NOMO-1 (cell line): ENCODE measurements at regions not wholly inside any gene's neighbourhood (a gene's known extent, or its start where the extent isn't known, plus 50 kb on each side); places are given as distances from the start of the nearest gene placed in this dataset.
"Not testable (repeated sequence)": the region's sequence is repeated elsewhere in the genome, so short reads cannot be mapped to it uniquely, and the experiment has no call there.

Experiments used
- DNase-seq, 2 experiments: peaks; one replicate each; lab custom pipeline; 2025; ENCODE audit not compliant: unreplicated experiment in 2 of 2; lab: John Stamatoyannopoulos, UW

GRCh38 chr15:62867844-62868243 is 174.7 kb upstream of the TPM1 start:
- no peak for DNase-seq

GRCh38 chr15:62868507-62868906 is 174.0 kb upstream of the TPM1 start:
- DNase-seq, result no peak

GRCh38 chr15:62869116-62869515 is 173.4 kb upstream of the TPM1 start:
- DNase-seq, result no peak

GRCh38 chr15:62870216-62870615 is 172.3 kb upstream of the TPM1 start:
- no peak for DNase-seq

- not testable (repeated sequence) for DNase-seq
Observed at GRCh38 chr15:62870701-62871100, 171.8 kb upstream of the TPM1 start.

- DNase-seq, result no peak
Observed at GRCh38 chr15:62873203-62873602, 169.3 kb upstream of the TPM1 start.

- no peak for DNase-seq
Observed at GRCh38 chr15:62874064-62874463, 168.5 kb upstream of the TPM1 start.

- no peak for DNase-seq
Observed at GRCh38 chr15:62874959-62875625, 167.5 kb upstream of the TPM1 start.

- no peak for DNase-seq
Observed at GRCh38 chr15:62875626-62876021, 166.9 kb upstream of the TPM1 start.

- no peak for DNase-seq
Observed at GRCh38 chr15:62877276-62877857, 165.2 kb upstream of the TPM1 start.

- no peak for DNase-seq
Observed at GRCh38 chr15:62878070-62878469, 164.5 kb upstream of the TPM1 start.

- DNase-seq, result peak in 1 of 2 experiments; percentile 5
Observed at GRCh38 chr15:62879770-62880169, 162.8 kb upstream of the TPM1 start.

GRCh38 chr15:62880278-62880677 is 162.3 kb upstream of the TPM1 start:
- peak; percentile 4 to 40 for DNase-seq

GRCh38 chr15:62881056-62881455 is 161.5 kb upstream of the TPM1 start:
- no peak for DNase-seq

GRCh38 chr15:62883938-62884479 is 158.5 kb upstream of the TPM1 start:
- DNase-seq, result no peak

- DNase-seq, result peak in 1 of 2 experiments; percentile 15
Observed at GRCh38 chr15:62886431-62887071, 156.0 kb upstream of the TPM1 start.

- no peak for DNase-seq
Observed at GRCh38 chr15:62887113-62887570, 155.4 kb upstream of the TPM1 start.

- no peak for DNase-seq
Observed at GRCh38 chr15:62888623-62889022, 153.9 kb upstream of the TPM1 start.

- DNase-seq, result no peak
Observed at GRCh38 chr15:62889141-62889661, 153.3 kb upstream of the TPM1 start.

- DNase-seq, result no peak
Observed at GRCh38 chr15:62889734-62890505, 152.6 kb upstream of the TPM1 start.
